Immature natural killer cell (primary cell): ENCODE measurements at regions not wholly inside any gene's neighbourhood (a gene's known extent, or its start where the extent isn't known, plus 50 kb on each side); places are given as distances from the start of the nearest gene placed in this dataset.
"Not testable (repeated sequence)": the region's sequence is repeated elsewhere in the genome, so short reads cannot be mapped to it uniquely, and the experiment has no call there.

Experiments used
- DNase-seq, 3 donors: peaks; one replicate each; pipeline ENCODE4 v3.0.0; 2022; ENCODE audit warnings: mixed read lengths in 1 of 3
- H3K27ac Mint-ChIP-seq, 6 donors: one replicate each; pipeline ENCODE4 v1.8.0; 2020; ENCODE audit warnings: mixed read lengths in 6 of 6, mild to moderate bottlenecking in 5 of 6, inconsistent platforms in 4 of 6, moderate library complexity in 3 of 6
- H3K27me3 Mint-ChIP-seq, 3 donors: one replicate each; pipeline ENCODE4 v1.8.0; 2020 to 2021; ENCODE audit warnings: low read depth in 3 of 3, mild to moderate bottlenecking in 3 of 3, mixed read lengths in 3 of 3, moderate library complexity in 3 of 3, inconsistent platforms in 1 of 3
- H3K36me3 Mint-ChIP-seq, 3 donors: one replicate each; pipeline ENCODE4 v1.8.0; 2020; ENCODE audit warnings: mixed read lengths in 3 of 3, inconsistent platforms in 2 of 3, mild to moderate bottlenecking in 2 of 3
- H3K4me1 Mint-ChIP-seq, 2 donors: one replicate each; pipeline ENCODE4 v1.8.0; 2020; ENCODE audit warnings: inconsistent platforms in 2 of 2, mild to moderate bottlenecking in 2 of 2, mixed read lengths in 2 of 2, moderate library complexity in 1 of 2
- H3K4me3 Mint-ChIP-seq, 5 donors: one replicate each; pipeline ENCODE4 v1.8.0; 2020; ENCODE audit warnings: mild to moderate bottlenecking in 5 of 5, mixed read lengths in 5 of 5, inconsistent platforms in 3 of 5, moderate library complexity in 3 of 5
- H3K9me3 Mint-ChIP-seq, 6 donors: one replicate each; pipeline ENCODE4 v1.8.0; 2020; ENCODE audit warnings: mild to moderate bottlenecking in 6 of 6, mixed read lengths in 6 of 6, inconsistent platforms in 4 of 6, moderate library complexity in 3 of 6

- H3K27me3 Mint-ChIP-seq, H3K36me3 Mint-ChIP-seq, H3K27ac Mint-ChIP-seq, H3K4me1 Mint-ChIP-seq, H3K4me3 Mint-ChIP-seq, DNase-seq: not testable (repeated sequence)
- peaks cover 7 to 16% (median 13%) of the 10 kb centered on the region in 6 donors for H3K9me3 Mint-ChIP-seq
Observed at GRCh38 chr21:9769718-9770690, 751.4 kb upstream of the TPTE start.

- H3K27ac Mint-ChIP-seq, H3K36me3 Mint-ChIP-seq, H3K4me3 Mint-ChIP-seq, H3K4me1 Mint-ChIP-seq, H3K27me3 Mint-ChIP-seq, DNase-seq: not testable (repeated sequence)
- peaks cover 23 to 31% (median 27%) of the 10 kb centered on the region in 6 donors for H3K9me3 Mint-ChIP-seq
Observed at GRCh38 chr21:9771466-9772347, 749.7 kb upstream of the TPTE start.

GRCh38 chr21:9772348-9772672 is 749.1 kb upstream of the TPTE start:
- no peaks in the 10 kb centered on the region for H3K27me3 Mint-ChIP-seq
- H3K4me1 Mint-ChIP-seq = no peaks in the 10 kb centered on the region
- H3K36me3 Mint-ChIP-seq = peaks cover 3 to 11% (median 7%) of the 10 kb centered on the region in 3 donors
- H3K4me3 Mint-ChIP-seq = no peak overlapping the region
- peaks cover 26 to 35% (median 30%) of the 10 kb centered on the region in 6 donors for H3K9me3 Mint-ChIP-seq
- no peak for DNase-seq
- no peak overlapping the region for H3K27ac Mint-ChIP-seq

GRCh38 chr21:9772877-9773420 is 748.4 kb upstream of the TPTE start:
- H3K27me3 Mint-ChIP-seq, H3K4me1 Mint-ChIP-seq, DNase-seq, H3K27ac Mint-ChIP-seq, H3K4me3 Mint-ChIP-seq: not testable (repeated sequence)
- peaks cover 32 to 42% (median 35%) of the 10 kb centered on the region in 6 donors for H3K9me3 Mint-ChIP-seq
- peaks cover 3 to 15% (median 7%) of the 10 kb centered on the region in 3 donors for H3K36me3 Mint-ChIP-seq

- H3K4me3 Mint-ChIP-seq = no peak overlapping the region
- H3K4me1 Mint-ChIP-seq = no peaks in the 10 kb centered on the region
- no peak overlapping the region for H3K27ac Mint-ChIP-seq
- H3K36me3 Mint-ChIP-seq = peaks cover 3 to 15% (median 10%) of the 10 kb centered on the region in 3 donors
- no peaks in the 10 kb centered on the region for H3K27me3 Mint-ChIP-seq
- peaks cover 32 to 53% (median 44%) of the 10 kb centered on the region in 6 donors for H3K9me3 Mint-ChIP-seq
- no peak for DNase-seq
Observed at GRCh38 chr21:9774347-9774746, 747.0 kb upstream of the TPTE start.

GRCh38 chr21:9774901-9775593 is 746.3 kb upstream of the TPTE start:
- not testable (repeated sequence) for H3K4me1 Mint-ChIP-seq, H3K4me3 Mint-ChIP-seq, H3K27ac Mint-ChIP-seq, H3K27me3 Mint-ChIP-seq, DNase-seq
- Mint-ChIP-seq H3K9me3 (peaks cover 32 to 58% (median 47%) of the 10 kb centered on the region in 6 donors), H3K36me3 (peaks cover 3 to 15% (median 10%) of the 10 kb centered on the region in 3 donors)

- H3K27me3 Mint-ChIP-seq, H3K27ac Mint-ChIP-seq, H3K4me3 Mint-ChIP-seq, H3K4me1 Mint-ChIP-seq, DNase-seq: not testable (repeated sequence)
- Mint-ChIP-seq H3K9me3 (peaks cover 34 to 66% (median 54%) of the 10 kb centered on the region in 6 donors), H3K36me3 (peaks cover 3 to 15% (median 10%) of the 10 kb centered on the region in 3 donors)
Observed at GRCh38 chr21:9775877-9776276, 745.5 kb upstream of the TPTE start.

GRCh38 chr21:9776286-9777020 is 744.9 kb upstream of the TPTE start:
- not testable (repeated sequence) for H3K4me1 Mint-ChIP-seq, DNase-seq, H3K4me3 Mint-ChIP-seq, H3K27me3 Mint-ChIP-seq, H3K27ac Mint-ChIP-seq
- peaks cover 3 to 15% (median 10%) of the 10 kb centered on the region in 3 donors for H3K36me3 Mint-ChIP-seq
- peaks cover 34 to 72% (median 56%) of the 10 kb centered on the region in 6 donors for H3K9me3 Mint-ChIP-seq

- H3K27me3 Mint-ChIP-seq, H3K27ac Mint-ChIP-seq, H3K4me3 Mint-ChIP-seq, H3K4me1 Mint-ChIP-seq, DNase-seq: not testable (repeated sequence)
- peaks cover 3 to 15% (median 10%) of the 10 kb centered on the region in 3 donors for H3K36me3 Mint-ChIP-seq
- peaks cover 49 to 93% (median 71%) of the 10 kb centered on the region in 6 donors for H3K9me3 Mint-ChIP-seq
Observed at GRCh38 chr21:9778541-9778940, 742.8 kb upstream of the TPTE start.

- Mint-ChIP-seq H3K27me3 (peaks cover 0 to 3% (median 0%) of the 10 kb centered on the region in 3 donors), H3K27ac (no peak overlapping the region), H3K9me3 (peaks cover 44 to 89% (median 69%) of the 10 kb centered on the region in 6 donors), H3K4me1 (peaks cover 0 to 6% of the 10 kb centered on the region in 2 donors), H3K36me3 (peaks cover 4 to 12% (median 5%) of the 10 kb centered on the region in 3 donors), H3K4me3 (no peak overlapping the region)
- no peak for DNase-seq
Observed at GRCh38 chr21:9780441-9780937, 740.9 kb upstream of the TPTE start.

GRCh38 chr21:9783587-9783986 is 737.8 kb upstream of the TPTE start:
- not testable (repeated sequence) for H3K27ac Mint-ChIP-seq, DNase-seq, H3K36me3 Mint-ChIP-seq, H3K4me3 Mint-ChIP-seq, H3K27me3 Mint-ChIP-seq, H3K4me1 Mint-ChIP-seq
- H3K9me3 Mint-ChIP-seq = peaks cover 45 to 89% (median 72%) of the 10 kb centered on the region in 6 donors

- H3K27ac Mint-ChIP-seq, H3K27me3 Mint-ChIP-seq, H3K36me3 Mint-ChIP-seq, H3K4me1 Mint-ChIP-seq, H3K4me3 Mint-ChIP-seq, DNase-seq: not testable (repeated sequence)
- H3K9me3 Mint-ChIP-seq = peaks cover 48 to 91% (median 73%) of the 10 kb centered on the region in 6 donors
Observed at GRCh38 chr21:9784201-9784600, 737.2 kb upstream of the TPTE start.
